DOHH2 (cell line): ENCODE measurements at regions not wholly inside any gene's neighbourhood (a gene's known extent, or its start where the extent isn't known, plus 50 kb on each side); places are given as distances from the start of the nearest gene placed in this dataset.

Experiments
- H3F3A ChIP-seq: fragments of 200-600 bp; sonication (generic), shearing (Covaris generic); 2 replicates; pipeline ENCODE4 v1.6.0; 2016; ENCODE audit warnings: antibody characterized with exemption, mild to moderate bottlenecking; ENCODE audit not compliant: control insufficient read depth, insufficient read depth
- H3K27ac ChIP-seq: fragments of 200-600 bp; sonication (generic); 2 replicates; pipeline ENCODE4 v1.5.1; 2014; ENCODE audit warnings: low read depth, mild to moderate bottlenecking, low read length, moderate library complexity
- H3K27me3 ChIP-seq: fragments of 200-600 bp; sonication (generic); 2 replicates; pipeline ENCODE4 v1.6.1; 2014; ENCODE audit warnings: mild to moderate bottlenecking, low read length, mixed read lengths; ENCODE audit not compliant: control insufficient read depth
- H3K36me3 ChIP-seq: fragments of 200-600 bp; sonication (generic); 2 replicates; pipeline ENCODE4 v1.6.1; 2014; ENCODE audit warnings: mild to moderate bottlenecking, low read length, moderate library complexity, mixed read lengths; ENCODE audit not compliant: control insufficient read depth
- H3K4me1 ChIP-seq: fragments of 200-600 bp; sonication (generic); 2 replicates; pipeline ENCODE4 v1.6.1; 2014; ENCODE audit warnings: mild to moderate bottlenecking, low read length, mixed read lengths; ENCODE audit not compliant: control insufficient read depth
- H3K4me2 ChIP-seq: fragments of 200-600 bp; sonication (generic); 2 replicates; pipeline ENCODE4 v1.6.0; 2014; ENCODE audit warnings: mild to moderate bottlenecking, low read length, moderate library complexity
- H3K4me3 ChIP-seq: fragments of 200-600 bp; sonication (generic); 2 replicates; pipeline ENCODE4 v1.5.1; 2014; ENCODE audit warnings: mild to moderate bottlenecking, low read length, mixed read lengths
- H3K79me2 ChIP-seq: fragments of 200-600 bp; sonication (generic); 2 replicates; pipeline ENCODE4 v1.6.1; 2014; ENCODE audit warnings: mild to moderate bottlenecking, low read length, mixed read lengths; ENCODE audit not compliant: control insufficient read depth
- H3K9me2 ChIP-seq: fragments of 200-600 bp; sonication (generic); replicated peaks from 2 replicates; pipeline ENCODE4 v1.6.1; 2014; ENCODE audit warnings: mild to moderate bottlenecking, low read length, mixed read lengths; ENCODE audit not compliant: control insufficient read depth
- H3K9me3 ChIP-seq: fragments of 200-600 bp; sonication (generic); 2 replicates; pipeline ENCODE4 v1.6.1; 2014; ENCODE audit warnings: antibody characterized with exemption, low read length, mixed read lengths; ENCODE audit not compliant: control insufficient read depth, insufficient read depth
- H4K20me1 ChIP-seq: fragments of 200-600 bp; sonication (generic); 2 replicates; pipeline ENCODE4 v1.6.0; 2014; ENCODE audit warnings: low read depth, mild to moderate bottlenecking, antibody characterized with exemption, low read length, moderate library complexity; ENCODE audit not compliant: control insufficient read depth, insufficient read depth
- EZH2phosphoT487 ChIP-seq: fragments of 200-600 bp; sonication (generic); IDR thresholded peaks from 2 replicates; pipeline ENCODE4 v1.6.1; 2017; ENCODE audit warnings: borderline replicate concordance, mild to moderate bottlenecking, antibody characterized with exemption, low read length, moderate library complexity, mixed read lengths
- TF ChIP-seq, protein P1 (sequence below): fragments of 200-600 bp; sonication (generic); IDR thresholded peaks from one replicate; pipeline ENCODE4 v1.5.1; 2014; ENCODE audit warnings: antibody characterized with exemption, mild to moderate bottlenecking, low read depth, low read length; ENCODE audit not compliant: poor library complexity, severe bottlenecking

DNA sequence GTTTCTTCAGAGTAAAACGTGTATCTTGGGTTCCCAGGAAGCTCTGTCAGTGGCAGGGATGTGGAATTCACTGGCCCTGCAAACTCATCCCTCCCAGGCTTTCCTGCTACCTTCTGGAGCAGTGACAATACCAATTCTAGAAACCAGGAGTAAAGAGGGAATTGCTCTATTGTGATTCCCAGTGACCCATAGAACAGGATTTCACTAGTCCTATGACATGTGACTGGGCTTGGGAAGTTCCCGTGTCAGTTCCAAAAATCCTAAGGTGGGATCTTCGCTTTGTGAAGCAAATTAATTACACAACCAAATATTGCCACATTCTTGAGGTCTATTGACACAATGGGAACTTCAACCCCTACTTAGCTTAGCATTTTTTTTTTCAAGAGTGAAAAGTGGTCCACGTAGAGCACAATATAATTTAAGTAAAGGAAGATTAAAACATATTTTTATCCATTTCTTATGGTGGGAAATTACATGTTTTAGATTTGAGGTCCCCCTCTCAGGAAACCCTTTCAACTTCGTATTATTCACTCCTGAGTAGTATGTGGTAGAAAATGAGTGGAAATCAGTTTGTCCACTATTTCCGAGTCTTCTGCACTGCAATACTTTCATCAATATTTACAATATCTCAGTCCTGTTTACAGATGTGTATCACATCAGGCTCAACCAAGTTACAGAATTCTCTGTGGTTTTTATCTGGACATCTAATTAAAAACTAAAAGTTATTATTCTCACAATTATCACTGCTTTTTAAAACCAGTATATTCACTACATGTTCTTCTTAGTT lies 88.9 kb upstream of the SOX5 start:
- TF ChIP-seq, protein P1, sequence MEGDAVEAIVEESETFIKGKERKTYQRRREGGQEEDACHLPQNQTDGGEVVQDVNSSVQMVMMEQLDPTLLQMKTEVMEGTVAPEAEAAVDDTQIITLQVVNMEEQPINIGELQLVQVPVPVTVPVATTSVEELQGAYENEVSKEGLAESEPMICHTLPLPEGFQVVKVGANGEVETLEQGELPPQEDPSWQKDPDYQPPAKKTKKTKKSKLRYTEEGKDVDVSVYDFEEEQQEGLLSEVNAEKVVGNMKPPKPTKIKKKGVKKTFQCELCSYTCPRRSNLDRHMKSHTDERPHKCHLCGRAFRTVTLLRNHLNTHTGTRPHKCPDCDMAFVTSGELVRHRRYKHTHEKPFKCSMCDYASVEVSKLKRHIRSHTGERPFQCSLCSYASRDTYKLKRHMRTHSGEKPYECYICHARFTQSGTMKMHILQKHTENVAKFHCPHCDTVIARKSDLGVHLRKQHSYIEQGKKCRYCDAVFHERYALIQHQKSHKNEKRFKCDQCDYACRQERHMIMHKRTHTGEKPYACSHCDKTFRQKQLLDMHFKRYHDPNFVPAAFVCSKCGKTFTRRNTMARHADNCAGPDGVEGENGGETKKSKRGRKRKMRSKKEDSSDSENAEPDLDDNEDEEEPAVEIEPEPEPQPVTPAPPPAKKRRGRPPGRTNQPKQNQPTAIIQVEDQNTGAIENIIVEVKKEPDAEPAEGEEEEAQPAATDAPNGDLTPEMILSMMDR: no peak
- TF ChIP-seq EZH2phosphoT487: no peak
- Histone ChIP-seq H3K79me2 (no peaks in the 10 kb centered on the region), H3K4me1 (no peaks in the 10 kb centered on the region), H3K27ac (no peak overlapping the region), H3K9me3 (no peaks in the 10 kb centered on the region), H3K4me3 (no peak overlapping the region), H4K20me1 (no peaks in the 10 kb centered on the region), H3K27me3 (no peaks in the 10 kb centered on the region), H3F3A (no peaks in the 10 kb centered on the region), H3K9me2 (no peaks in the 10 kb centered on the region), H3K4me2 (no peak overlapping the region), H3K36me3 (no peaks in the 10 kb centered on the region)

DNA sequence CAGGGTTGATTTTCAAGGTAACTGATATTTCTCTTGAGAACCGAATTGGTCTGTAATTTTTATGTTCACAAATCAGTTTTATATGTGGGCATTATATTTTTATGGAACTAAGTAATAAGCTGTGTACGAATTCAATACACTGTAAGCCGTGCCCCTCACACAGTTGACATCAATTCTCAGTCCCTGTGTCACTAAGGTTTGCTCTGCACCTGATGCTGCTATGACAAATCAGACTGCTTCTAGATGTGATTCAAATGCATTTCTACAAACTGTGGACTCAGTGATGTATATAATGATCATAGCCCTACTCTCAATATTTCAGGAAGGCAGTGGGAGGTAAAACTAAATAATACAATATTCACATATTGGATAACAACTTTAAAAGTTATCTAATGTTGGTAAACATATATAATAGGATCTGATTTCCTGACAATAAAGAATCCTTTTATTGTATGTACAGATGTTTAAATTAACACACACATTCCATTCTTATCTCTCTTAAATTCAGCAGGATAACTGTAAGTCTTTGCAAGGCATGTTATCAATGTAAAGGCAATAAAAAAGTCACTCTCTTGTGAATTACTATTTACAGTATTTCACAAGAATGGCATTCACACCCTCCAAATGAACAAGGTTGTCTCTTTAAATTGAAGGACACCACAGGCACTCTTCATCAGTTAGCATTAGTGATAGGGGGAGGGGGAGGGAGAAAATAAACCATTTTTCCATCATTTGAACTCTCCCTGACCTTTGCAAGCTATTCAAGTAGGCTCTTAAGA lies 87.2 kb upstream of the SOX5 start:
- Histone ChIP-seq H3K36me3 (no peaks in the 10 kb centered on the region), H3K4me3 (no peak overlapping the region), H4K20me1 (no peaks in the 10 kb centered on the region), H3F3A (no peaks in the 10 kb centered on the region), H3K27me3 (no peaks in the 10 kb centered on the region), H3K4me1 (no peaks in the 10 kb centered on the region), H3K9me2 (no peaks in the 10 kb centered on the region), H3K27ac (no peak overlapping the region), H3K4me2 (no peak overlapping the region), H3K79me2 (no peaks in the 10 kb centered on the region), H3K9me3 (no peaks in the 10 kb centered on the region)
- TF ChIP-seq EZH2phosphoT487: no peak
- TF ChIP-seq, protein P1: no peak

GRCh38 chr12:24034894-24035293 lies 85.4 kb upstream of the SOX5 start:
- Histone ChIP-seq H3K79me2 (no peaks in the 10 kb centered on the region), H3K27me3 (no peaks in the 10 kb centered on the region), H4K20me1 (no peaks in the 10 kb centered on the region), H3K36me3 (no peaks in the 10 kb centered on the region), H3K27ac (no peak overlapping the region), H3K4me2 (no peak overlapping the region), H3K4me1 (no peaks in the 10 kb centered on the region), H3F3A (no peaks in the 10 kb centered on the region), H3K4me3 (no peak overlapping the region), H3K9me2 (no peaks in the 10 kb centered on the region), H3K9me3 (no peaks in the 10 kb centered on the region)
- TF ChIP-seq, protein P1: no peak
- TF ChIP-seq EZH2phosphoT487: no peak
